ENCODE measurements at regions not wholly inside any gene's neighbourhood (a gene's known extent, or its start where the extent isn't known, plus 50 kb on each side); places are given as distances from the start of the nearest gene placed in this dataset.

- no peak for DNase-seq
Observed at GRCh38 chr9:135320943-135321342, 158.6 kb upstream of the PPP1R26 start.

- DNase-seq = no peak
Observed at GRCh38 chr9:135321580-135321979, 158.0 kb upstream of the PPP1R26 start.

GRCh38 chr9:135324329-135324728 lies 155.3 kb upstream of the PPP1R26 start:
- no peak for DNase-seq

- no peak for DNase-seq
Observed at GRCh38 chr9:135326141-135326540, 153.4 kb upstream of the PPP1R26 start.

- DNase-seq = no peak
Observed at GRCh38 chr9:135326633-135327152, 152.9 kb upstream of the PPP1R26 start.

GRCh38 chr9:135328485-135329417 lies 150.8 kb upstream of the PPP1R26 start:
- DNase-seq = no peak

GRCh38 chr9:135329571-135330306 lies 149.8 kb upstream of the PPP1R26 start:
- DNase-seq = no peak

GRCh38 chr9:135330307-135330631 lies 149.3 kb upstream of the PPP1R26 start:
- no peak for DNase-seq

DNA sequence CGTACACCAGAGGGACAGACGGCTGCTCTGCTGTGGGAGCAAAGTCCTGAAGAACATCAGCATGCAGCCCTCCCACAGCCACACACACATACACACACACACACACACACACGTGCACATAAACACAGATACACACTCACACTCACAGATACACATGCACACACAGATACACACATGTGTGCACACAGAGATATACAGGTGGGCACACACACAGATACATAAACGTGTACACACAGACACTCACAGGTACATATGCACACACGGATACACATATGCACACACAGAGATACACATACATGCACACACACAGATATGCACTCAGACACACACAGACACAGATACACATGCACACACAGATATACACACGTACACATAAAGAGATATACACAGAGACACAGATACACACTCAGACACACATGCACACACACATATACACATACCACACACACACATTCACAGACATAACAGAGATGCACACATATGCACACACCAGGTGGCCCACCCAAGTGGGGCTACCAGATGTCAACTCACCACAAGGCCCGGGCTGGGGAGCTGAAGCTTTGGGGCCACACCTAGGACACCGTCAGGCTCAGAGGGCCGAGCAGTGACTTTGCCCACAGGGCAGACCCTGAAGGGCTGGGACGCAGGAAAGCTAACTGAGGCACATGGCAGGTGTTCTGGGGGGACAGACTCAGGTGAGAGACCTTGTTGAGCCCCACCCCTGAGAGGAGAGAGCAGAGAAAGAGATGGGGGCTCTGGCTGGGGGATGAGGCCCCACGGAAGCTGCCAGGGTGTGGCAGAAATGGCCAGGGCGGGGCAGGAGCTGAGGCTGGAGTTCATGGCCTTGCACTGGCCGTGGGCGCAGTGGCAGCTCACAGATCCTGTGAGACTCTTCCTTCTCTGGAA lies 148.6 kb upstream of the PPP1R26 start:
- DNase-seq = no peak

DNA sequence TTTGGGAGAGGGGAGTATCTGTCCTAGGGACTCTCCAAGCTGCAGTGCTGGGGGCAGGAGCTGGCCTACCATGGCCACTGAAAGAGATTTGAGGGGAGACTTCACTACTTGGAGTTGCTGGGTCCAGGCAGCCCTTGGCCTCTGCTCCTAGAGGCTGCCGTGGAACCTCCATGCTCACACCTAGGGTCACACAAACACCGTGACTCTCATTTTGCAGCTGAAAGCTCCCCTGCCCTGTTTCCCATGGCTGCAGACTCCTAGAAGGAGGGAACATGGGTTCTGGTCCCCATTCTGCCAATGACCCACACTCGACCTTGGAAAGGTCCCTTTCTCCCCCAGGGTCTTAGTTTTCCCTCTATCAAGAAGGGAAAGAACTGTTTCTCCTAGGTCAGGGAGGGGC lies 147.1 kb upstream of the PPP1R26 start:
- DNase-seq = no peak

DNA sequence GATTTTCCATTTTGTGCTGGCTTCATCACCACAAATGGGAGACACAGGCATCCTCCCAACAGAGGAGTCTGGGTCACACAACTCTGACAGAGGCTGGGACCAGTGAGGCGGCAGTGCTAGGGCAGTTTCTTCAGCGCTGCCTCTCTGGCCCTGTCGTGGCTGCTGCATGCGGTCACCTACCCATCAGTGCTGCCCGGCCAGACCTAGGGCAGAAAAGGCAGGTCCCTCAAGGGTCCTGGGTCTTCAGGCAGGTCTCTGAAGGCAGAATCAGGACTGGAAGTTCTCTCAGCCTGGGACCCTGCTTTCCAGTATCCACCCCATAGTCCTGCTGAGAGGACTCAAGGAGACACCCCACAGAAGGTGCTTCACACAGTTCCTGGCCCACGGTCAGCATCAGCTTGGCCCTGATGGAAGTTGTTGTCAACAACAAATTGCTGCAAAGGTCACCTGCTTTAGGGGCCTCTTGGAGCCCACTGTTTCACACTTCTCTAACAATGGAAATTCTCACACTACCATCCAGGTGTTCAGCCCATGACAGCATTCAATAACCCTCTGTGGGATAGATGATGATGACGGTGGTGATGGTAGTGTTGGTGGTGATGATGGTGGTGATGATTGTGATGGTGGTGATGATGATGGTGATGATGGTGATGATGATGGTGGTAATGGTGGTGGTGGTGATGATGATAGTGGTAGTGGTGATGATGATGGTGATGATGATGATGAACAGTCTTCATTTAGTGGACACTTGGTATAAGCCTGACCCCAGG lies 146.4 kb upstream of the PPP1R26 start:
- DNase-seq = no peak

DNA sequence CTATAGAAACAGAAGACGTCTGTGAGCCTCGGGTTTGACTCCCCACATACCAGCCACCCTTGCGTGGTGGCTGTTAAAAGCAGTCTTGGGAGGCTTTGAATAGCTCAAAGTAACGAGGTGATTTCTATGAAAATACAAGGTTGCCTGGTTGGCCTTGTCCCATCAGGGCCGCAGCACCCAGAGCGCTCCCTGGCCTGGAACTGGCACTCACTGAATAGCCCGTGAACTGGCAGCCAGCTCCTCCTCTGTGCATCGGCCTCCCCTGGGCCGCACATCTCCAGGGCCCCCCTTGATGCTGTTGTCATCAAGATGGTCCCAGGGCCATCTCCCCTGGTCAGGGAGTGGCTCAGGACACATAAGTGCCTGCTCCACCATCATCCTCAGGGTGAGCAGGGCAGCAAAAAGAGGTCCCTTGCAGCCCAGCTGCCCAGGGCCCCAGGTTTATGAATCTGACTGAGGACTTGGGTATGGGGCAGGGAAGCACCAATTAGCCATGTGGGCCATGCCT lies 144.6 kb upstream of the PPP1R26 start:
- DNase-seq = no peak

DNA sequence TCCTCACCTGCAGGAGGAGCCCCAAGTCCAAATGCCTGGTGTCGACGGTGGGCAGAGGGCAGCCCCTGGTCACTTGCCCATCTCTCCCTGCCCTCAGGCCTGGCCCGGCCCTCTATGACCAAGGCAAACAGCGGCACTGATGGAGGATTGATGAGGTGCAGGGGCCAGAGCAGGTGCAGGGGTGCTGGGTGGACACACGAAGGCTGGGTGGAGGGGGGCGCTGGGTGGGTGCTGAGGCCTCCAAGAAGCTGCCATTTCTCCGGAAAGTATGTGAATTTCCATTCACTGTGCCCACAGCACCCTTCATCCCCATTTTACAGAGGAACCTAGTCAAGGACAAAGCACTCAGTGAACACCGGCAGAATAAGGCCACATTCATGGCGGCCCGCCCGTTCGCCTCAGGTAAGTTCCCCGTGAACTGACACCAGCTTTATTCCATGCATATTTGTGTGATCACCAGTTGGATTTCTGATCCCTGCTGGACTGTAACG lies 143.8 kb upstream of the PPP1R26 start:
- no peak for DNase-seq

DNA sequence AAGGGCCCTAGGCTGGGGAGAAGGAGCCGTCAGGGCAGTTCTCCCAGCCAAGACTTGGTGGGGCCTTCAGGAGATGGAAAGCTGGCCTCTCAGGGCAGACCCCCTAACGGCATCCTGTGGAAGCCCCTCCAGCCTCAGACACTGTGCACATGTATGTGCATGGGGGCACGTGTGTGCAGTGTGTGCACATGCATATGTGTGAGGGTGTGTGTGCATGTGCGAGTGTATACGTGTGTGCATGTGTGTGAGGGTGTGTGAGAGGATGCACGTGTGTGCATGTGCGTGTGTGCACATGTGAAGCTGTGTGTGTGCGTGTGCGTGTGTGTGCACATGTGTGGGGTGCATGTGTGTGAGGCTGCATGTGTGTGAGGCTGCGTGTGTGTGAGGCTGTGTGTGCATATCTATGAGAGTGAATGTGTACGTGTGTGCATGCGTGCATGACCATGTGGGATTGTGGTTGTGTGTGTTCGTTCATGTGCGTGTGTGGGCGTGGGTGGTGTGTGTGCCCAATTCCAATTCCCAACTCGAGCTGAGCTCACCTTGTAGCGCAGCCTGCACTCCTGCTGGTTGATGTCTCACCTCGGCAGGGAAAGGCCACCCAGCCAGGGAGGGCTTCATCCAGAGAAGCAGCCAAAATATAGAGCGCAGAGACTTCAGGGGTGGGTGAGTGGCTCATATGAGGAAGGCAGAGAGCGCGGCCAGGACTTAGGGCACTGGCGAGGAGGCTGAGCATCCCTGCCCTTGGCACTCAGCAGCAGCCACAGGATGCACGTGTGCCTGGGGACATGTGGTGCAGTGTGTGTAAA lies 142.7 kb upstream of the PPP1R26 start:
- no peak for DNase-seq

GRCh38 chr9:135338546-135338945 lies 141.0 kb upstream of the PPP1R26 start:
- DNase-seq = no peak

- no peak for DNase-seq
Observed at GRCh38 chr9:135339378-135339973, 140.1 kb upstream of the PPP1R26 start.

DNA sequence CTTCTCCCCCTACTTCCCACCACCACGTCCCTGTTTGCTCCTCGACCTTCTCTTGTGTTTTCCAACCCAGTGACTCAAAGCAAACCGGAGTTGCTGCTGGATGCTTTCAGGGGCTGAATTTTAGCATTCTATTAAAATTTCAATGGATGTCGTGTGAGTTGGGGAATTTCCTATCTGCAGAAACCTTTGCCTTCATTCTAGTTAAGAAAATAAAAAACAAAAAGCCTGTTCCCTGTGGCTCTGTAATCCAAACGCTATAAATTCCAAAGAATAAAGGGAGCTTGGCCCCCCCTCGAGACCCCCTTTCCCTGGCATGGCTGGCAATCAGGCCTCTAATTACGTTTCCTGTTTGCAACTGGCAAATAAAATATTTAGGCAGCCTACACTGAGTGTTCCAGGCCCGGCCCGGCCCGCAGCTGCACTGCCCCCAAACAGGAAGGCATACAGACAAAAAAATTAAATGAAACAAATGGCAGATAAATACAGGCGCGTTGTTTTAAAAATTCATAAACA lies 139.4 kb upstream of the PPP1R26 start:
- DNase-seq = no peak

GRCh38 chr9:135340726-135341475 lies 138.7 kb upstream of the PPP1R26 start:
- no peak for DNase-seq

GRCh38 chr9:135341612-135342169 lies 137.9 kb upstream of the PPP1R26 start:
- no peak for DNase-seq
